Neural cell (in vitro differentiated cells): ENCODE measurements at regions not wholly inside any gene's neighbourhood (a gene's known extent, or its start where the extent isn't known, plus 50 kb on each side); places are given as distances from the start of the nearest gene placed in this dataset.

Experiments used
- H2AFZ ChIP-seq: fragments of 200-600, 300-800 bp; sonication (generic), shearing (Covaris generic); 2 replicates; pipeline ENCODE4 v1.6.0; 2014; ENCODE audit warnings: low read depth, mild to moderate bottlenecking, antibody characterized with exemption, low read length, moderate library complexity
- H3F3A ChIP-seq: fragments of 200-600 bp; shearing (Covaris generic); 2 replicates; pipeline ENCODE4 v1.6.1; 2016; ENCODE audit warnings: mild to moderate bottlenecking, moderate library complexity, mixed read lengths, antibody characterized with exemption, low read length; ENCODE audit not compliant: insufficient read depth, poor library complexity, severe bottlenecking
- H3K27ac ChIP-seq: fragments of 200-600, 300-800 bp; sonication (generic), shearing (Covaris generic); 2 replicates; pipeline ENCODE4 v1.5.1; 2014; ENCODE audit warnings: mild to moderate bottlenecking, low read length, moderate library complexity
- H3K27me3 ChIP-seq: fragments of 300-800, 200-600 bp; sonication (generic), shearing (Covaris generic); 2 replicates; pipeline ENCODE4 v1.6.0; 2014; ENCODE audit warnings: mild to moderate bottlenecking, low read depth, low read length, moderate library complexity; ENCODE audit not compliant: insufficient read depth
- H3K36me3 ChIP-seq: fragments of 300-800, 200-600 bp; sonication (generic), shearing (Covaris generic); 2 replicates; pipeline ENCODE4 v1.5.1; 2014; ENCODE audit warnings: mild to moderate bottlenecking, antibody characterized with exemption, low read length, moderate library complexity; ENCODE audit not compliant: insufficient read depth
- H3K4me2 ChIP-seq: fragments of 300-800, 200-600 bp; sonication (generic), shearing (Covaris generic); 2 replicates; pipeline ENCODE4 v1.6.0; 2014; ENCODE audit warnings: mild to moderate bottlenecking, low read length
- H3K4me3 ChIP-seq: fragments of 300-800, 200-600 bp; sonication (generic), shearing (Covaris generic); 2 replicates; pipeline ENCODE4 v1.5.1; 2014; ENCODE audit warnings: mild to moderate bottlenecking, low read length, moderate library complexity
- H3K79me2 ChIP-seq: fragments of 200-600 bp; shearing (Covaris generic); replicated peaks from 2 replicates; pipeline ENCODE4 v1.6.0; 2014; ENCODE audit warnings: mild to moderate bottlenecking, low read length, moderate library complexity; ENCODE audit not compliant: insufficient read depth
- H3K9ac ChIP-seq: fragments of 300-800, 200-600 bp; sonication (generic), shearing (Covaris generic); 2 replicates; pipeline ENCODE4 v1.6.1; 2016; ENCODE audit warnings: mild to moderate bottlenecking, low read length, mixed read lengths
- H3K9me2 ChIP-seq: fragments of 200-600 bp; shearing (Covaris generic); 2 replicates; pipeline ENCODE4 v1.6.1; 2016; ENCODE audit warnings: mild to moderate bottlenecking, low read length, mixed read lengths; ENCODE audit not compliant: insufficient read depth
- H3K9me3 ChIP-seq: fragments of 200-600, 300-800 bp; sonication (generic), shearing (Covaris generic); 2 replicates; pipeline ENCODE4 v1.6.1; 2016; ENCODE audit warnings: mild to moderate bottlenecking, mixed run types, low read length, moderate library complexity, mixed read lengths
- H4K20me1 ChIP-seq: fragments of 200-600 bp; shearing (Covaris generic); 2 replicates; pipeline ENCODE4 v1.6.1; 2016; ENCODE audit warnings: mild to moderate bottlenecking, mixed run types; ENCODE audit not compliant: insufficient read depth
- CTCF ChIP-seq: fragments of 450-650 bp; IDR thresholded peaks from 2 replicates; pipeline ENCODE4 v1.5.1; 2014; ENCODE audit warnings: antibody characterized with exemption, mild to moderate bottlenecking, moderate library complexity; ENCODE audit not compliant: poor library complexity, severe bottlenecking
- EP300 ChIP-seq: fragments of 450-650 bp; conservative IDR thresholded peaks from 2 replicates; pipeline ENCODE4 v1.6.1; 2014; ENCODE audit warnings: antibody characterized with exemption, mild to moderate bottlenecking, moderate library complexity; ENCODE audit not compliant: poor library complexity, severe bottlenecking
- EZH2 ChIP-seq: fragments of 200-600, 300-800 bp; shearing (Covaris generic), sonication (generic); IDR thresholded peaks from 2 replicates; pipeline ENCODE4 v1.6.1; 2014; ENCODE audit warnings: antibody characterized with exemption, low read length, borderline replicate concordance, mild to moderate bottlenecking; ENCODE audit not compliant: insufficient read depth, poor library complexity, severe bottlenecking
- MXI1 ChIP-seq: fragments of 450-650 bp; conservative IDR thresholded peaks from 2 replicates; pipeline ENCODE4 v1.6.1; 2014; ENCODE audit warnings: antibody characterized with exemption, mild to moderate bottlenecking; ENCODE audit not compliant: poor library complexity, severe bottlenecking
- POLR2AphosphoS5 ChIP-seq: IDR thresholded peaks from 2 replicates; pipeline ENCODE4 v1.6.1; 2012
- RAD21 ChIP-seq: fragments of 450-650 bp; conservative IDR thresholded peaks from 2 replicates; pipeline ENCODE4 v1.6.1; 2014; ENCODE audit warnings: antibody characterized with exemption, mild to moderate bottlenecking, moderate library complexity
- REST ChIP-seq: IDR thresholded peaks from 2 replicates; pipeline ENCODE4 v1.6.1; 2012; ENCODE audit warnings: borderline replicate concordance
- SMC3 ChIP-seq: fragments of 450-650 bp; conservative IDR thresholded peaks from 2 replicates; pipeline ENCODE4 v1.6.1; 2014; ENCODE audit warnings: antibody characterized with exemption, mild to moderate bottlenecking, moderate library complexity; ENCODE audit not compliant: poor library complexity
- TAF1 ChIP-seq: IDR thresholded peaks from 2 replicates; pipeline ENCODE4 v1.6.1; 2012; ENCODE audit warnings: low read depth

GRCh38 chr2:407630-408029 lies 119.7 kb upstream of the ALKAL2 start:
- Histone ChIP-seq H2AFZ (no peak overlapping the region), H4K20me1 (no peaks in the 10 kb centered on the region), H3K27ac (no peak overlapping the region), H3K79me2 (no peaks in the 10 kb centered on the region), H3K36me3 (no peaks in the 10 kb centered on the region), H3K9ac (no peak overlapping the region), H3K4me2 (no peak overlapping the region), H3K4me3 (no peak overlapping the region), H3K27me3 (no peaks in the 10 kb centered on the region), H3F3A (no peaks in the 10 kb centered on the region), H3K9me2 (no peaks in the 10 kb centered on the region), H3K9me3 (no peaks in the 10 kb centered on the region)
- no peak for TF ChIP-seq CTCF
- no peak for TF ChIP-seq SMC3
- no peak for TF ChIP-seq POLR2AphosphoS5
- no peak for TF ChIP-seq RAD21
- TF ChIP-seq EP300: no peak
- TF ChIP-seq EZH2: no peak
- TF ChIP-seq REST: no peak
- TF ChIP-seq TAF1: no peak
- no peak for TF ChIP-seq MXI1

- Histone ChIP-seq H3F3A (no peaks in the 10 kb centered on the region), H3K36me3 (no peaks in the 10 kb centered on the region), H3K9me3 (no peaks in the 10 kb centered on the region), H3K27ac (no peak overlapping the region), H3K9me2 (no peaks in the 10 kb centered on the region), H3K27me3 (no peaks in the 10 kb centered on the region), H3K79me2 (no peaks in the 10 kb centered on the region), H2AFZ (no peak overlapping the region), H3K9ac (no peak overlapping the region), H3K4me3 (no peak overlapping the region), H4K20me1 (no peaks in the 10 kb centered on the region), H3K4me2 (no peak overlapping the region)
- TF ChIP-seq REST (no peak), CTCF (no peak), RAD21 (no peak), EZH2 (no peak), EP300 (no peak), SMC3 (no peak), MXI1 (no peak), POLR2AphosphoS5 (no peak), TAF1 (no peak)
Observed at GRCh38 chr2:406876-407275, 119.0 kb upstream of the ALKAL2 start.
